ENCODE measurements at regions not wholly inside any gene's neighbourhood (a gene's known extent, or its start where the extent isn't known, plus 50 kb on each side); places are given as distances from the start of the nearest gene placed in this dataset.

GRCh38 chr7:16121876-16122390 is 299.4 kb downstream of the CRPPA start:
- no peak for ATAC-seq (ENCODE audit: insufficient read depth, low read depth)

GRCh38 chr7:16115374-16115773 is 306.0 kb downstream of the CRPPA start:
- Histone ChIP-seq H3K4me1 (ENCODE audit: insufficient read depth, low read length) (no peaks in the 10 kb centered on the region), H4K20me1 (ENCODE audit: insufficient read depth, low read length) (no peaks in the 10 kb centered on the region), H3K4me3 (ENCODE audit: low read depth in 1 of 2, low read length in 2 of 2) (no peak overlapping the region), H3K27ac (ENCODE audit: low read length) (no peak overlapping the region), H3K79me2 (ENCODE audit: insufficient read depth, low read length) (no peaks in the 10 kb centered on the region), H2AFZ (ENCODE audit: low read depth, low read length) (no peak overlapping the region), H3K27me3 (ENCODE audit: insufficient read depth, low read length, poor library complexity) (no peaks in the 10 kb centered on the region), H3K9ac (ENCODE audit: low read depth, low read length) (no peak overlapping the region), H3K36me3 (ENCODE audit: insufficient read depth, low read length) (no peaks in the 10 kb centered on the region), H3K9me3 (ENCODE audit: insufficient read depth, low read length, severe bottlenecking) (no peaks in the 10 kb centered on the region), H3K4me2 (ENCODE audit: insufficient read depth, low read length) (no peak overlapping the region)
- no peak for ATAC-seq (ENCODE audit: insufficient read depth, low read depth)
- TF ChIP-seq CTCF (IDR thresholded peaks at IDR 0.05; ENCODE audit: borderline replicate concordance, extremely low read depth, low read length, poor library complexity, severe bottlenecking) (no peak), EZH2 (IDR thresholded peaks at IDR 0.05; ENCODE audit: borderline replicate concordance, low read depth, low read length, severe bottlenecking) (no peak)
- DNase-seq, result no peak

More at GRCh38 chr7:16121876-16122390, 299.4 kb downstream of the CRPPA start:
- Histone ChIP-seq H3K4me3 (ENCODE audit: low read depth in 1 of 2, low read length in 2 of 2) (no peak overlapping the region), H3K4me1 (ENCODE audit: insufficient read depth, low read length) (no peaks in the 10 kb centered on the region), H3K36me3 (ENCODE audit: insufficient read depth, low read length) (no peaks in the 10 kb centered on the region), H3K27me3 (ENCODE audit: insufficient read depth, low read length, poor library complexity) (no peaks in the 10 kb centered on the region), H2AFZ (ENCODE audit: low read depth, low read length) (no peak overlapping the region), H3K9ac (ENCODE audit: low read depth, low read length) (no peak overlapping the region), H3K9me3 (ENCODE audit: insufficient read depth, low read length, severe bottlenecking) (no peaks in the 10 kb centered on the region), H3K27ac (ENCODE audit: low read length) (no peak overlapping the region), H3K4me2 (ENCODE audit: insufficient read depth, low read length) (no peak overlapping the region), H4K20me1 (ENCODE audit: insufficient read depth, low read length) (no peaks in the 10 kb centered on the region), H3K79me2 (ENCODE audit: insufficient read depth, low read length) (no peaks in the 10 kb centered on the region)
- no peak for TF ChIP-seq CTCF (IDR thresholded peaks at IDR 0.05; ENCODE audit: borderline replicate concordance, extremely low read depth, low read length, poor library complexity, severe bottlenecking)
- TF ChIP-seq EZH2 (IDR thresholded peaks at IDR 0.05; ENCODE audit: borderline replicate concordance, low read depth, low read length, severe bottlenecking), result no peak
- no peak for DNase-seq

- no peak for DNase-seq
- Histone ChIP-seq H3K4me2 (ENCODE audit: insufficient read depth, low read length) (no peak overlapping the region), H2AFZ (ENCODE audit: low read depth, low read length) (no peak overlapping the region)
Observed at GRCh38 chr7:16114633-16115032, 306.7 kb downstream of the CRPPA start.

More at GRCh38 chr7:16114633-16115032, 306.7 kb downstream of the CRPPA start:
- Histone ChIP-seq H3K4me3 (ENCODE audit: low read depth in 1 of 2, low read length in 2 of 2) (no peak overlapping the region), H3K9ac (ENCODE audit: low read depth, low read length) (no peak overlapping the region), H3K4me1 (ENCODE audit: insufficient read depth, low read length) (no peaks in the 10 kb centered on the region), H3K79me2 (ENCODE audit: insufficient read depth, low read length) (no peaks in the 10 kb centered on the region), H3K36me3 (ENCODE audit: insufficient read depth, low read length) (no peaks in the 10 kb centered on the region), H3K27ac (ENCODE audit: low read length) (no peak overlapping the region), H4K20me1 (ENCODE audit: insufficient read depth, low read length) (no peaks in the 10 kb centered on the region), H3K9me3 (ENCODE audit: insufficient read depth, low read length, severe bottlenecking) (no peaks in the 10 kb centered on the region), H3K27me3 (ENCODE audit: insufficient read depth, low read length, poor library complexity) (no peaks in the 10 kb centered on the region)
- TF ChIP-seq EZH2 (IDR thresholded peaks at IDR 0.05; ENCODE audit: borderline replicate concordance, low read depth, low read length, severe bottlenecking) (no peak), CTCF (IDR thresholded peaks at IDR 0.05; ENCODE audit: borderline replicate concordance, extremely low read depth, low read length, poor library complexity, severe bottlenecking) (peak; percentile 33)
- ATAC-seq (ENCODE audit: insufficient read depth, low read depth), result no peak
